DLD1 (cell line): ENCODE measurements at regions not wholly inside any gene's neighbourhood (a gene's known extent, or its start where the extent isn't known, plus 50 kb on each side); places are given as distances from the start of the nearest gene placed in this dataset.

ENCODE experiments used
- in situ Hi-C: cut with HindIII; loops from 2 replicates; pipeline ENCODE4 v1.10.0; 2017; ENCODE audit warnings: low sequenced_read_pairs

DNA sequence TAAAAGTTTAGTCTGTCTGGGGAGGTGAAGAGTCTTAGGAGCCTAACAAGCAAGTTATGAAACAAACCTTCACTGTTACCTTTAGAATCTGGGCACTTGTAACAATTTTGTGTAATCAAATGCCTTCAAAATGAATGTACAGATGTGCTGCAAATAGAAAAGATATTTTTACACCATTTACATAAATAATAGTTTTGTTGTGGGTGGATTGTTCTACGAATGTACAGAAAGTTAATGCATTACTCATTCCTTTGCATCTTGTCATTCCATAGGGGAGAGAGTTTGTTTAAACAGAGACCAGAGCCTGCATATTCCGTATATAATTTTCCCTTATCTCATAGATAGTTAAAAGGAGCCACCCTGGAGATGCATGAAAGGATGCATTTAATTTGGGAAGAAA is 576.9 kb upstream of the SGCD start:
- in situ Hi-C loops, result no loop called here

DNA sequence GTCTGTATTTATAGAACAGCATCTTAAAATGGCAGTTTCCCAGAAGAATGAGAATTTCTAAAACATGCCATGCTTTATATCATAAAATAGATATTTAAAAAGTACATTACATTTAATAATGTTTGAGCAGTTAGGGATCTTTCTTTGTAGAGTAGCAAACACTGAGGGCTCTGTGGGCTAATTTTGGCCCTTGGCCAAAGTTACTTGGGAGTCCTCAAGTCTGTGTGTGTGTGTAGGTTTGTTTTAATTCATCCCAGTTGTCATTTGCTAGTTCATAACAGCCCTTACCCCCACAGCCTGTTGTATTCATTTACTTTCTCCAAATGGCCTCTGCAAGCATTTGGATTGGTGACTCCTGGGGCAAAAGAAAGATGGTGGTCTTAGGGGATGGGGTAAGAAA is 576.4 kb upstream of the SGCD start:
- in situ Hi-C loops, result no loop called here

DNA sequence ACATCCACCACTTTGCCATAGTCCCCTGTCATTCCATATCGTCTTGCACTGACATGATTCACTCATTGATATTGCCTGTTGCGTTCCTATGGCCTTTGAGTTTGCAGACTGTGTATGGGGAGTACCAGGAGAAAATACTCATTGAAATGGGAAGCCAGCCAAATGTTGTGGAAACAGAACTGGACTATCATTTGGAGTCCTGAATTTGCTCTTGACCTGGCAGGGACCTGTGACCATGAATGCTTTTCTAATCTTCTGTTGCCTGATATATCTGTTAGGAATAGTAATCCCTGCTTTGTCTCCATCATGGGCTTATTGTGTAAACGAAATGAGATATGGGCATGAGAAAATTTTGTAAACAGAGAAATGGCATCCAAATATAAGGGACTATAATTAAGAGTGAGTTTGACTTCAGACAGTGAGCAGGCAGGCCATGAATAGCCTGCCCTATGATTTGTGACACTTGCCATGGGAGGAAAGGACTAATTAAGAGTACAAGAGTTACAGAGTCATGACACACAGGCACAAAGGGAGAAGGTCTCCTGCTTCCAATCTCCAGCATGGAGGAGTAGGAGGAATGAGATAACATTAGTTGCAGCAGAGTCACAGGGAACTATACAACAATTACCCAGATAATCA is 572.9 kb upstream of the SGCD start:
- in situ Hi-C loops, result no loop called here

DNA sequence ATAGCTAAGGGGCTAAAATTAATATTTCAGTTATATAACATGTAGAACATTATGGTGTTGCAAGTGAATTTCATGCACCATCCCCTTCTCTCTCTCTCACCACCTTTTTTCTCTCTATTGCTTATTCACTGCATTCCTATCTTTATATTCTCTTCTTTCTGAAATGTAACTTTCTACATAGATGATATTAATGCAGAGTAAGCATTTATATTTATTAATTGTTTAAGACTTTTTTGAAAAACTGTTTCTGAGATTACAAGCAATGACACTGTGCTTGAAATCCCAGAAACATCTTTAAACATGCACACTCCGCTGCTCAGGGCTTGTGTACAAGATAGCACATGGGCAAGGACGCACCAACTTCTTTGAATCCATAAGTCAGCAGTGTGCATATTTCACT is 567.7 kb upstream of the SGCD start:
- in situ Hi-C loops, result no loop called here

DNA sequence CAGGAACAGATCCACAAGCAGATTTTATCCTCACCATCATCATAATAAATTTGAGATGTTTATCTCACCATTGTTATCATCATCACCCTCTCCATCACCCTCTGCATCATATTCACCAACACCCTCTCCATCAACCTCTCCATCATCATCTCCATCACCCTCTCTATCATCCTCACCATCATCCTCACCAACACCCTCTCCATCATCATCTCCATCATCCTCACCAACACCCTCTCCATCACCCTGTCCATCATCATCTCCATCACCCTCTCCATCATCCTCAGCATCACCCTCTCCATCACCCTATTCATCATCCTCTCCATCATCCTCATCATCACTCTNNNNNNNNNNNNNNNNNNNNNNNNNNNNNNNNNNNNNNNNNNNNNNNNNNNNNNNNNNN is 567.0 kb upstream of the SGCD start:
- in situ Hi-C loops, result no loop called here

DNA sequence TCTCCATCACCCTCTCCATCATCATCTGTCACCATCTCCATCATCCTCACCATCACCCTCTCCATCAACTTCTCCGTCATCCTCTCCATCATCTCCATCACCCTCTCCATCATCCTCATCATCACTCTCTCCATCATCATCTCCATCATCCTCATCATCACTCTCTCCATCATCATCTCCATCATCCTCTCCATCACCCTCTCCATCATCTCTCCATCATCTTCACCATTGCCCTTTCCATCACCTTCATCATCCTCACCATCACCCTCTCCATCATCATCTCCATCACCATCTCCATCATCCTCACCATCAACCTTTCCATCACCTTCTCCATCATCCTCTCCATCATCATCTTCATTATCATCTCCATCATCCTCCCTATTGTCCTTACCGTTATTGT is 565.5 kb upstream of the SGCD start:
- in situ Hi-C loops, result no loop called here

DNA sequence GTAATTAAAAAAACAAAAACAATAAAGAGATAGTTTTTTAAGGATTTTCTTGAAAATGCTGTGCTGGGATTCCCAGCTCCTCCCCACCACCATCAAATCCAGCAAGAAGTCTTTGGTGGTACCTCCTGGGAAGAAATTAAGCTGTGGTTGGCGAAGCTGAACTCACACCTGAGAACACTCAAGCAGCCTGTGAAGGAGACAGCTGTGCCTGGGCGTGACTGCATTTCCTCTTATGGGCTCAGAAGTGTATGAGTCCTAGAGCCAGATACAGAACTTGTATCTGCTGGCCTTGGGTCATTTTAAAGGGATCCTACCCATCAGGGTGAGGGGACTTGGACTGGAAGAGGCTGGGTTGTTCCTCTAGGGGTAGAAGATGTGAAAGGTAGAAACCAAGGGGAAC is 561.2 kb upstream of the SGCD start:
- in situ Hi-C loops, result no loop called here

DNA sequence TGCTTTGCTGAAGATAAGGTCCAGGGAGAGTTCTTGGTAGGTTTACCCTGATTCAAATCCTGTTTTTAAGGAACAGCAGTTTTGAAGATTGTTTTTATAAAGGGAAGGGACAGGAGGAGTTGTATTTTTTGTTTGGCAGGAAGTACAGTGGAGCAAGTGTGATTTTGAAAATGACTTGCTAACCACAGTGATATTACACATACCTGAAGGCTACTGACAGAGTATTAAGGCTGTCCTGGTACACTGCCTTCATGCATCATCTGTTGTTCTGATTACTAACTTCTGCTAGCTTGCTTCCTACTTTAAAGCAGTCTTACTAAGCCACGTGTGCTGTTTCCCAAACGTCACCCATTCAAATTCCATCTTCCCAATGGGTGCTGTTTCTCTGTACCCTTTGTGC is 559.5 kb upstream of the SGCD start:
- in situ Hi-C loops, result no loop called here

DNA sequence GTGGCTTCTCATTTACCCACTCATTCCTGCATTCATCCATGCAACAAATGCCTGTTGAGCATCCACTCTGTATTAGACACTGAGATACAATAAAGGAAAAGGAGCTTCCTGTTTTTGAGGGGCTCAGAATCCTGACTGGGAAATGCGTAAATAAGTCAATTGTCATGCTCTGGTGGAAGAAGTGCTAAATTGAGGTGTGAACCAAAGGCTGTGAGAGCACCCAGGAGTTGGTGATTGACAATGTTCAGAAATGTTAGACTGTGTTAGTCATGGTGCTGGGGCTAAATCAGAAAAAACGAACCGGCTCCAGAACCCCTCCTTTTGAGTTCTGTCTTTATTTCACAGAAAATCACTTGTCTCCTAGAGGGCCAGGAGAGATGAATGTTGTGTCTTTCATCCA is 558.6 kb upstream of the SGCD start:
- in situ Hi-C loops, result no loop called here

DNA sequence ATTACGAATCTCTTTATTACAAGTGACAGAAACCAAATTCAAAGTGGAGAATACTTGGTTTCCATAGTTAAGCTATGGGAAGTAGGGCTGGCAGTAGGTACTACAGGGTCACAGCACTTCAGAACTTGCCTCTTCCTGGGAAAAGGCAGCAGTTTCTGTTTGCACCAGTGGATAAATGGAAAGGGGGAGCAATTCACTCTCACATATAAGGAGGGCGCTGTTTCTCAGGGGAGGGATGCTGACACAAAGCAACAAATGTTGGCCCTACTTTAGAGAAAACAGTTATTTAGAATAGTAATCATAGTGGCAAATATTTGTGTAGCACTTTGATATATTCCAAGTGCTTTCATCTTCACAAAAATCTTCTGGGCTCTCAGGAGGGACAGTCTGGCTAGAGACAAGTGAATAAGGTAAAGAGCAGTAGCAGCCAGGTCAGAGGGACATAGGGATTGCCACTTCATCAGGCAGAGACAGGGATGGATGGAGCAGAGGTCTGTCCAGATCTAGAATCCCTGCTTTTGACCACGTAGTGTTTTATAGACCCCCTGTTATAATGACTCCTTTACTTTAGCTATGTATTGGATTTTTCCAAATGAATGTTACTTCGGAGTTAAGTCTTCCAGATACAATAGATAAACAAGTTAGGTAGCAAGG is 554.8 kb upstream of the SGCD start:
- in situ Hi-C loops, result no loop called here

DNA sequence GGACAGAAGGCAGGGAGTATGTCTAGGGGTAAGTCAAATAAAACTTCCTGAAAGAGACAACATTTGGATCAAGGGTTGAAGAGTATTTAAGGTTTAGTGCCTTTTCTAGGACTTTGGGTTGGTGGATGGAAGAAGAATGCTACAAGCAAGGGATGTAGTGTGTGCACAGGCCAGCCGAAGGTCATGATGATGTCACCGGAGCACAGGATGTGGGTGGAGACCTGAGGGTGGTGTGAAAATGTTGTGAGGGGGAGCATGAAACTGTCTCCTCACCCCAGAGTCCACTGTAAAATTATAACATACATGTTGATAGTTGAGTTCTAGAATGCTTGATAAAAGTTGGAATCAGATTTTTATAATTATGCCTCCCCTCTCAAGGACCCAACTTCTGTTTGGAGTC is 553.3 kb upstream of the SGCD start:
- in situ Hi-C loops, result no loop called here

DNA sequence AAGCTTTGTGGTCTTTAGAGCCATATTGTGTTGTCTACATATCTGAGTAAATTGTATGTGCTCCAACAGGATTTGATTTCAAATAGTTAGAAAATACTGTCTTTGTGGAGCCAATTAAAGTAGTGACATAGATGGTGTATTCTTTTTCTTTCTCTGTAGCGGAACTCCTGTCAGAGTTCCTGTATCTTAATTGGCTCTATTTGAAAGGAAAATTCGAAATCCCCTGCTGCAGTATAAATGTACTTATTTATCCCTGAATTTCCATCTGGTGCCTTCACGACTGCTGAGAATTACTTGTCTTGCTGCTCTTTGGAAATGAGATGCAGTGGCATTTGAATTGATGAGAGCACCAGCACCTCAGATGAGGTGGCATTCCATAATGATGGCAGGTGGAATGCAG is 546.7 kb upstream of the SGCD start:
- in situ Hi-C loops, result no loop called here

DNA sequence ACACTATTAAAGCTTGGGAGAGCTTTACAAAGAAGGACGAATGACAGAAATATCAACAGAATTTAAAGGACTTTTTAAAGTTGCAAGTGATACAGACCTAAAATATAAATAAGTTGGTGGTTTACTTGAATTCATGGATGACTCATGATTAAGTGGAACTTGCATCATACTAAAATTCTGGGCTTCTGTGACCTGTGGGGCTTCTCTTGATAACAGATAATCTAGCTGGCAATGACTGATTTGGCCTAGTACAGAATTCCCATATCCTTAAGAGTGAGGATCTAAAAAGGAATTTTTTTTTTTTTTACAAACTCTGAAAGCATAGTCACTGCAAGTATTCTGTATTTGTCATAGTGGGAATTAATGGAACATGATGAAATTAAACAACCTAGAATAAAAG is 543.7 kb upstream of the SGCD start:
- in situ Hi-C loops, result no loop called here

DNA sequence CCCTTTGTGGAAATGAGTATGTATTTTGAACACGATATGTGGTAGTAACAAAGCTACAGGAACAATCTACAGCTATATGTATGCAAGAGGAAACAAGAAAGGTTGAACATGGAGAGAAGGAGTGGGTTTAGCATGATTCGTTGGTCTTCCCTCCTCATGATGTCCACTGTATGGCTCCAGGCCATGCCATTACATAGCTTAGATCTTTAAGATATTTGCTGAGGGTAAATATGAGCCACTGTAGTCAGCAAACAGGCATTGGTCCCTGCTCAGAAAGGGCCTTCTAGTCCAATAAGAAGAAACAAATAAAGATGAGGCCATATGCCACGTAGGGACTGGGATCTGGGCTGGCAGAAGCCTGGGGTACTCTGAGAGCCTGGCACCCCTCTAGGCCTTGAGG is 543.2 kb upstream of the SGCD start:
- in situ Hi-C loops, result no loop called here

DNA sequence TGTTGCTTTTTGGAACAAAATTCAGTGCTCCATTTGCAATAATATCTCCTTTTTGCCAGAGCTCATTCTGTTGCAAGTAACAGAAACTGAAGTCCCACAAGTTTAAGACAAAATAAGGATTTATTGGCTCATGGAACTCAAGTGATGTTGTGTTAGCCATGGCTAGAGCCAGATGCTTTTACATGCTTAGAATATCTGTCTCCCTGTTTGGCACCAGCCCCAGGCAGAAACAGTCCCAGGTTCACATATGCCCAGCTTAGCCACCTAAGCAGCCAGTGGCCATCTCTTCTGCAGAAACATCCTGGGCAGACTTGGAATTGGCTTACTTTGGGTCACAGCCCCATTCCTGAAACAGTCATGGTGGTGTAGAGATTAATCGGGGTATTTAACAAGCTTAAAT is 540.9 kb upstream of the SGCD start:
- in situ Hi-C loops, result no loop called here

DNA sequence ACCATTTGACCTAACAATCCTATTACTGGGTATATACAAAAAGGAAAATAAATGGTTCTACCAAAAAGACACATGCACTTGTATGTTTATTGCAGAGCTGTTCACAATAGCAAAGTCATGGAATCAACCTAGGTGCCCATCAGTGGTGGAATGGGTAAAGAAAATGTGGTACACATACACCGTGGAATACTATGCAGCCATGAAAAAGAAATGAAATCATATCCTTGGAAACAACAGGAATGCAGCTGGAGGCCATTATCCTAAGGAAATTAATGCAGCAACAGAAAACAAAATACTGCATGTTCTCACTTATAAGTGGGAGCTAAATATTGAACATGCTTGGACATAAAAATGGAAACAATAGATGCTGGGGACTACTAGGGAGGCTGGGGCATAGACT is 534.1 kb upstream of the SGCD start:
- in situ Hi-C loops, result no loop called here

DNA sequence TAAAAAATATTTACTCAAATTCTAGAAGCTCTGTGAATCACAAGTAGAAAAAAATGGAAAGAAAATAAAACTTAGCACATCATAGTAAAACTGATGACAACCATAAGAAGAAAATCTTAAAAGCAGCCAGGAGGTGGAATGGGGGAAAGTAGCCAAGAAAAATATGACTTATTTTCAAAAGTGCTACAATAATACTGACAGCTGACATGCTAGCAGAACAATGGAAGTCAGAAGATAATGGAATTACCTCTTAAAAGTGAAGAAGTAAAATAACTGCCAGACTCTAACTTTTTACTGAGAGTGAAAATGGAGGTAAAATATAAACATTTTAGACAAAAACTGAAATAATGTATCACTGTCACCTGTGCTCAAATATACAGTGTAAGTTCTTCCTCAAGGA is 532.2 kb upstream of the SGCD start:
- in situ Hi-C loops, result no loop called here

DNA sequence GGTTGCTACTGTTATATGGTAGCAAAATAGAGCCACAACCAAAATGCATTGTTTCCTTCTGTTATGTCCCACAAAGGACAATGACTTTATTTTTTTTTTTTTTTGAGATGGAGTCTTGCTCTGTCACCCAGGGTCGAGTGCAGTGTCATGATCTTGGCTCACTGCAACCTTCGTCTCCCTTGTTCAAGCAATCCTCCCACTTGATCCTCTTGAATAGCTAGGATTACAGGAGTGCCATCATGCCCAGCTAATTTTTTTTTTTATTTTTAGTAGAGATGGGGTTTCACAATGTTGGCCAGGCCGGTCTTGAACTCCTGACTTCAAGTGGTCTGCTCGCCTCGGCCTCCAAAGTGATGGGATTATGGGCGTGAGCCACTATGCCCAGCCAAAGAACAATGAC is 527.7 kb upstream of the SGCD start:
- in situ Hi-C loops, result no loop called here

DNA sequence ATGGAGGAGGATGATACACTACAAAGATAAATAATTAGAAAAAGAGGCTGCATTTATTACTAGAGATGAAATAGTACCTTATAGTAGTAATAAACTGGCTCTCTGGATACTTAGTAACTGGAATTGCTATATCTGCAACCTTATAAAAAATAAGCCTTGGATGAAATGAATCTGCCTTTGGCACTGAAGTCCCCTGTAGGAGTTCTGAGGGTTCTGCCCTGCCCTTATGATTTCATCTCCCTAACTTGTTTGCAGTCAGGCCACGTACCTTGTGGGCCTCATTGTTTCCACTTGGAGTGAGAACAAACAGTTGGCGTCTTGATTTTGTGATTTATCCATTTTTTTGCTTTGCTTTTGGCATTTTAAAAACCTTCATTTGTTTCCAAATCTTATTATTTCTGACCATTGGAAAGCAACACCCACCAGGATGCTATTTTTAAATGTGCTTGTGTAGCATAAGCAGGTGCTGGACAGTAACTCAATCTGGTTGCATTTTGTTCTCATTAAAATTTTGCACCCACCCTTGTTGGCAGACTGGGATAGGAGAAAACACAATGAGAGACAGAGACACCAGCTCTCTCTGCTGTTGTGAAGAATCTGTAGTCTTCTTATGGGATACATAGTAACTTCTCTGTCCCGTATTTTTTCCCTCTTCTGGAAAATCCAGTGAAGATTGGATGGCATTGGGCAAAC is 518.9 kb upstream of the SGCD start:
- in situ Hi-C loops, result no loop called here

DNA sequence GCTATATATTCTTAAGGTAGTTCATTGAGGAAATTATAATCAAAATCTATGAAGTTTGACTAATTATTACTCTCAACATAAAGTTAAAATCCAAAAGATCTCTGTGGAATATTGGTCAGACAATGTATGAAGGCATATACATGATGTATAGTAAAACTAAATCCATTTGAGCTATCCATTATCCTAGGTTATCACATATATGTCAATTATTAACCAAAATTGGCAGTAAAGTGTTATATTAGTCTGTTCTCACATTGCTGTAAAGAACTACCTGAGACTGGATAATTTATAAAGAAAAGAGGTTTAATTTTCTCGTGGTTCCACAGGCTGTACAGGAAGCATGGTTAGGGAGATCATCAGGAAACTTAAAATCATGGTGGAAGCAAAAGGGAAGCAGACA is 511.7 kb upstream of the SGCD start:
- in situ Hi-C loops, result no loop called here

DNA sequence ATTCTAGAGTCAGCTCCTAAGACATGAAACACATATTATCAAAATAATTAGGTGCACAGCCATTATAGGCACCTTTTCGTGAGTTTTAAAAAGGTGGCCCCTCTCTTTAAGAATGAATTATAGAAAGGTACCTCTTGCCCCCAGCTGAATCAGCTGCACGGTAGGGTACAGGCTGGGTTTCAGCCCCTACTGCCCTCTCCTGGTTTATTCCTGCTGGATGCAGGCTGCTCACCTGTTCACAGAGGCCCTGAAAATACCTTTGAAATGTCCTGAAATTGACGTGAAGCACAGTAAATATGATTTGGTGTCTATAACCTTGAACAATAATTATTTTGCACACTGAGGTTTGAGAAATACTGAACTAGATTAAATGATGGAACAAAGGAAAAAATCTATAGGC is 504.8 kb upstream of the SGCD start:
- in situ Hi-C loops, result no loop called here

DNA sequence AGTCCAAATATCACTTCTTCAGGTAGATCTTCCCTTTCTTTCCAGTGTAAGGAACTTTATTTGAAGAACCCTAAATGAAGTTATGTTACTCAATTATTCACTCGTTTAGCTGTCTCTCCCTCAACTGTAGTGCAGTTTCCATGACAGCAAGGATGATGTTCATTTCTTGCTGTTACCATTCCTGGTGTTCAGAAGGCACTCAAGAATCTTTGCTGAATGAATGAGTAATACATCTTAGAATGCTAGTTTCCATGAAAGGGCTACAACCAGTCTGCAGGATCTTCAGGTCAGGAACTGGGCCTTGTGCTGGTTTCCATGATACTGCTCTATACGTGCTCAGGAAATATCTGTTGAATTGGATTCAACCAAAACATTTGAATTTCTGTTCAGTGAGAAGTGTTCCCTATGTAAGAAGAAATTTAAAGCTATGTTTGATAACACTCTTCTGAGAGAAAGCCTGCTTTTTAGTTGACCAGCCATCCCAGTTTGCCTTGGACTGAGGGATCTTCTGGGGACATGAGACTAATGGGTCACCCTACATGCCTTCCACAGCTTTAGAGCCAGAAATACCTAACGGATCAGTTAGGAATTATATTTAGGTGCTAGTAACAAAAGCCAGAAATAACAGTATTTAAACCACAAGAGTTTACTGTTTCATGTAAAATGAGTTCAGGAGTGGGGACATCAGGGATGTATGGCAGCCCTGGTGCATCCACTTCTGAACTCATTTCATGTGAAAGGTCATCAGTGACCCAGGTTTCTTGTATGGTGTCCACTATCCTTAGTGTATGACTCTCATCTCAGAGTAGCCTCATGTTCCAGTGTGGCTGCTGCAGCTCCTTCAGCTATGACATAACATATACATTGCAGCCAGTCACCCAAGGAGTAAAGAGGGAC is 500.1 kb upstream of the SGCD start:
- in situ Hi-C loops, result no loop called here
